ENCODE measurements at regions not wholly inside any gene's neighbourhood (a gene's known extent, or its start where the extent isn't known, plus 50 kb on each side); places are given as distances from the start of the nearest gene placed in this dataset.

DNA sequence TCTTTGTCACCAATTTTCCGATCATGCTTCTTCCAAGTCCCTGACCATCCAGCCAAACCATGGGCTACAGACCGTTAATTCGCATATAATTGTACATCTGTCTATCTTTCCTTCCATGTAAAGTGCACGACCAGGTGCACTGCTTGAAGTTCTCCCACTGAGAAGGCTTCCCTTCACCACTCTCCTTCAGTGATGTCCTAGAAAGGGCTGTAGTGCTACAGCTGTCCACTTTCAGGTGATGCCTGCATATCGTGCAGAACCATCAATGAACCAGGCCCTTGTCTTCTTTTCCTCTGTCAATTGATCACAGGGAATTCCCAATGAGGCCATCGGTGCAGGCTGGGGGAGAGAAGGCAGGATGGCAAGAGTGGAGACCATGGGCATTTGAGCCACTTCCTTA lies 148.9 kb downstream of the TMEM182 start:
- Histone ChIP-seq H3K4me1 (ENCODE audit: control insufficient read depth in 5 of 5, insufficient read depth in 5 of 5, low read length in 5 of 5) (no peaks in the 10 kb centered on the region), H3K27me3 (ENCODE audit: control insufficient read depth in 3 of 3, insufficient read depth in 3 of 3, low read length in 2 of 3) (no peaks in the 10 kb centered on the region), H3K9ac (ENCODE audit: insufficient read depth in 1 of 2, low read length in 2 of 2) (no peak overlapping the region), H3K4me3 (no peak overlapping the region), H3K9me3 (ENCODE audit: control insufficient read depth in 4 of 4, insufficient read depth in 3 of 4, low read length in 3 of 4) (no peaks in the 10 kb centered on the region), H3K27ac (ENCODE audit: low read depth in 1 of 2, low read length in 1 of 2) (no peak overlapping the region), H3K36me3 (ENCODE audit: control insufficient read depth in 4 of 4, insufficient read depth in 4 of 4, low read length in 4 of 4) (no peaks in the 10 kb centered on the region)
- WGBS, 2 donors = 89 to 90% methylated on average over 6 of the region's 6 CpGs
- no peak for ATAC-seq (ENCODE audit: insufficient read depth, low FRiP score)
- TF ChIP-seq, protein P1, sequence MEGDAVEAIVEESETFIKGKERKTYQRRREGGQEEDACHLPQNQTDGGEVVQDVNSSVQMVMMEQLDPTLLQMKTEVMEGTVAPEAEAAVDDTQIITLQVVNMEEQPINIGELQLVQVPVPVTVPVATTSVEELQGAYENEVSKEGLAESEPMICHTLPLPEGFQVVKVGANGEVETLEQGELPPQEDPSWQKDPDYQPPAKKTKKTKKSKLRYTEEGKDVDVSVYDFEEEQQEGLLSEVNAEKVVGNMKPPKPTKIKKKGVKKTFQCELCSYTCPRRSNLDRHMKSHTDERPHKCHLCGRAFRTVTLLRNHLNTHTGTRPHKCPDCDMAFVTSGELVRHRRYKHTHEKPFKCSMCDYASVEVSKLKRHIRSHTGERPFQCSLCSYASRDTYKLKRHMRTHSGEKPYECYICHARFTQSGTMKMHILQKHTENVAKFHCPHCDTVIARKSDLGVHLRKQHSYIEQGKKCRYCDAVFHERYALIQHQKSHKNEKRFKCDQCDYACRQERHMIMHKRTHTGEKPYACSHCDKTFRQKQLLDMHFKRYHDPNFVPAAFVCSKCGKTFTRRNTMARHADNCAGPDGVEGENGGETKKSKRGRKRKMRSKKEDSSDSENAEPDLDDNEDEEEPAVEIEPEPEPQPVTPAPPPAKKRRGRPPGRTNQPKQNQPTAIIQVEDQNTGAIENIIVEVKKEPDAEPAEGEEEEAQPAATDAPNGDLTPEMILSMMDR (IDR thresholded peaks at IDR 0.05; ENCODE audit: control extremely low read depth, extremely low read depth) = no peak
- DNase-seq = no peak

DNA sequence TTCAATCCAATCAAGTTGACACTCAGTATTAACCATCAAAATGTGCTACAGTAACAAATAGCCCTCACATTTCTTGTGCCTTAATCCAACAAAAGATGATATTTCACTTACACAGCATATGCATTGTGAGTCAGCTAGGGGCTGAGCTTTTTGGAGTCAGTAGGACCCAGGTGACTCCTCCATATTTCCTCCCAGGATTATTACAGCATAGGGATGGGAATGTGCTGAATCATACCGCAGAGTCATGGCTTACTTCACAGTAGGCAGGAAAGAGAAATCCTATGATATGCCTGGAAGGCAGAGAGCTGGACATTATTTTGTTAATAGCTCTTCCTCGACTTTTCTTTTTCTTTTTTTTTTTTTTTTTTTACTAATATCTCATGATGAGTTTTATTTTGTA lies 153.3 kb downstream of the TMEM182 start:
- TF ChIP-seq, protein P1 (IDR thresholded peaks at IDR 0.05; ENCODE audit: control extremely low read depth, extremely low read depth) = no peak
- no peaks in the 10 kb centered on the region for H3K27me3 ChIP-seq (ENCODE audit: control insufficient read depth in 3 of 3, insufficient read depth in 3 of 3, low read length in 2 of 3)
- peaks cover 0 to 7% (median 0%) of the 10 kb centered on the region in 4 donors for H3K9me3 ChIP-seq (ENCODE audit: control insufficient read depth in 4 of 4, insufficient read depth in 3 of 4, low read length in 3 of 4)
- ATAC-seq (ENCODE audit: insufficient read depth, low FRiP score) (no peak), DNase-seq (no peak)
- no peak overlapping the region for H3K27ac ChIP-seq (ENCODE audit: low read depth in 1 of 2, low read length in 1 of 2)
- H3K36me3 ChIP-seq (ENCODE audit: control insufficient read depth in 4 of 4, insufficient read depth in 4 of 4, low read length in 4 of 4) = no peaks in the 10 kb centered on the region
- no peak overlapping the region for H3K9ac ChIP-seq (ENCODE audit: insufficient read depth in 1 of 2, low read length in 2 of 2)
- no peaks in the 10 kb centered on the region for H3K4me1 ChIP-seq (ENCODE audit: control insufficient read depth in 5 of 5, insufficient read depth in 5 of 5, low read length in 5 of 5)
- no peak overlapping the region for H3K4me3 ChIP-seq
- WGBS, 2 donors = 84 to 92% methylated on average over 2 of the region's 2 CpGs

DNA sequence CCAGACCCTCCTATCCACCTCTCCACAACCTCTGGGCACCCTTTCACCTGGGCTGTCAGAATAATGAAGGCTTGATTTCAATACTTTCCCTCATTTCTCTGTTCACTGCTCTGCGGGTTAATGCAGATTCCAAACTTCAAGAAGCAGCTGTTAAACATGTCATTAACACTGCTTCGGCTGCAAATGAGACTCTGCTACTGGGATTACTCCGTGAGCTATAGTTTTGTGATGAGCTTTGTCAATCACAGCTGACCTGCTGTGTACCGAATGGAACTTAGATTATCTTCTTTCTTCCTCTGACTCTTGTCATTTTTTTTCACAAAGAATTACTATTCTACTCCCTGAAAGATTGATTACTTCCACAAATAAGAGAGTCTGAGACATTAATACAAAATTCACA lies 160.5 kb downstream of the TMEM182 start:
- no peaks in the 10 kb centered on the region for H3K4me1 ChIP-seq (ENCODE audit: control insufficient read depth in 5 of 5, insufficient read depth in 5 of 5, low read length in 5 of 5)
- no peak for ATAC-seq (ENCODE audit: insufficient read depth, low FRiP score)

DNA sequence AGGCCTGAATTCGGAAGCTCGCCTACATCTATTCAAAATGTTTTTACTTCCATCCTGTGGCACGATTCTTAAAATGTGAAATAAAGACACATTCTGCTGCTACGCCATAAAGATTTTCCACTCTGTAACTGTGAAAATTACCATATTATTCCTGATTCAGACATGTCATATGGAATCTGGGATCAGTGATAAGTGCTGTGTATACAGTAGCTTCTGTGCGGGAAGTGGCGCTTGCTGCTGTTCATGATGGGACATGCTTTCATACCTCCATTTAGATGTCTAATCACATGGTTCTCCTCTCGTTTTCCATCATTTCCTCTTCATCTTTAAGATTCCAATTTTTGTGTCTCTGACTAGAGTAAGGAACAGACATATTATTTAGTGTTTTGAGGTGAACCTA lies 163.2 kb downstream of the TMEM182 start:
- H3K4me1 ChIP-seq (ENCODE audit: control insufficient read depth in 5 of 5, insufficient read depth in 5 of 5, low read length in 5 of 5) = no peaks in the 10 kb centered on the region
- no peaks in the 10 kb centered on the region for H3K36me3 ChIP-seq (ENCODE audit: control insufficient read depth in 4 of 4, insufficient read depth in 4 of 4, low read length in 4 of 4)
- H3K9me3 ChIP-seq (ENCODE audit: control insufficient read depth in 4 of 4, insufficient read depth in 3 of 4, low read length in 3 of 4) = no peaks in the 10 kb centered on the region
- no peak for ATAC-seq (ENCODE audit: insufficient read depth, low FRiP score)
- WGBS, 2 donors = 90 to 96% methylated on average over 7 of the region's 7 CpGs
- H3K27ac ChIP-seq (ENCODE audit: low read depth in 1 of 2, low read length in 1 of 2) = no peak overlapping the region
- H3K9ac ChIP-seq (ENCODE audit: insufficient read depth in 1 of 2, low read length in 2 of 2) = no peak overlapping the region
- no peaks in the 10 kb centered on the region for H3K27me3 ChIP-seq (ENCODE audit: control insufficient read depth in 3 of 3, insufficient read depth in 3 of 3, low read length in 2 of 3)
- TF ChIP-seq, protein P1 (IDR thresholded peaks at IDR 0.05; ENCODE audit: control extremely low read depth, extremely low read depth) = no peak
- H3K4me3 ChIP-seq = no peak overlapping the region
- DNase-seq = no peak

More for the DNA sequence above, 160.5 kb downstream of the TMEM182 start:
- no peak for DNase-seq
- no peak overlapping the region for H3K4me3 ChIP-seq
- H3K9me3 ChIP-seq (ENCODE audit: control insufficient read depth in 4 of 4, insufficient read depth in 3 of 4, low read length in 3 of 4) = no peaks in the 10 kb centered on the region
- H3K27me3 ChIP-seq (ENCODE audit: control insufficient read depth in 3 of 3, insufficient read depth in 3 of 3, low read length in 2 of 3) = no peaks in the 10 kb centered on the region
- no peaks in the 10 kb centered on the region for H3K36me3 ChIP-seq (ENCODE audit: control insufficient read depth in 4 of 4, insufficient read depth in 4 of 4, low read length in 4 of 4)
- no peak overlapping the region for H3K27ac ChIP-seq (ENCODE audit: low read depth in 1 of 2, low read length in 1 of 2)
- TF ChIP-seq, protein P1 (IDR thresholded peaks at IDR 0.05; ENCODE audit: control extremely low read depth, extremely low read depth) = no peak
- H3K9ac ChIP-seq (ENCODE audit: insufficient read depth in 1 of 2, low read length in 2 of 2) = no peak overlapping the region
- 53 to 72% methylated on average over 4 of the region's 4 CpGs for WGBS, 2 donors
